ENCODE measurements at regions not wholly inside any gene's neighbourhood (a gene's known extent, or its start where the extent isn't known, plus 50 kb on each side); places are given as distances from the start of the nearest gene placed in this dataset.

DNA sequence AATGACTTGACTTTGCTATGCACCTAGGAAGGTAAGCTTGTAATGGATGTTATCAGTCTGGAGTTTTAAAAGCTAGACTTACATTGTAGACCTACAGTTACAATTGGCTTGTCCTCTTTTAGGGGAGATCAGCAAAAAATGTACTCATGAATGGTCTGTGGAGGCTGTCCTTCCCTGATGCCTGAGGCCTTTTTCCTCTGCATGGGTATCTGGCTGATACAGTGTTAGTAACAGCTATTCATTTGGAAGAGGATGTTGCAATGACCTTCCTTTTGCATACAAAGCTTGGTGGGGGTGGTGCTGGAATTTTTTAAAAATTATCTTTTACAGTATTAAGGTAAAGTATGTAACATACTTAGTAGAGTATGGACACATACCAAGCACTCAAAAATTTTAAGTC lies 525.5 kb downstream of the KIF2B start:
- Histone ChIP-seq H3K9me3 (ENCODE audit: low read length) (peaks cover 55% of the 10 kb centered on the region), H4K20me1 (ENCODE audit: insufficient read depth, low read length) (no peaks in the 10 kb centered on the region), H3K4me3 (replicated peaks in 1 of 3; ENCODE audit: insufficient read depth in 1 of 3, low read depth in 2 of 3, low read length in 3 of 3) (no peak overlapping the region), H2AFZ (ENCODE audit: low read length) (no peak overlapping the region), H3K79me2 (ENCODE audit: insufficient read depth, low read length) (no peaks in the 10 kb centered on the region), H3K9ac (ENCODE audit: insufficient read depth, low read depth, low read length) (no peak overlapping the region), H3K27ac (ENCODE audit: extremely low read length, insufficient read depth, low read length) (no peak overlapping the region), H3K4me2 (ENCODE audit: low read depth, low read length) (no peak overlapping the region), H3K4me1 (ENCODE audit: insufficient read depth, low read length) (no peaks in the 10 kb centered on the region), H3K36me3 (replicated peaks in 1 of 2; ENCODE audit: control insufficient read depth in 1 of 2, insufficient read depth in 2 of 2, low read length in 2 of 2) (no peaks in the 10 kb centered on the region), H3K27me3 (ENCODE audit: control insufficient read depth in 1 of 2, insufficient read depth in 2 of 2, low read length in 2 of 2) (no peaks in the 10 kb centered on the region)
- intact Hi-C loops (cut with micrococcal nuclease; ENCODE audit: unreplicated experiment) (no loop called here), in situ Hi-C loops (cut with HindIII; ENCODE audit: extremely low pct_ligation_motif_present, low pct_unique_long_range_greater_than_20kb) (no loop called here)
- TF ChIP-seq, protein P1, sequence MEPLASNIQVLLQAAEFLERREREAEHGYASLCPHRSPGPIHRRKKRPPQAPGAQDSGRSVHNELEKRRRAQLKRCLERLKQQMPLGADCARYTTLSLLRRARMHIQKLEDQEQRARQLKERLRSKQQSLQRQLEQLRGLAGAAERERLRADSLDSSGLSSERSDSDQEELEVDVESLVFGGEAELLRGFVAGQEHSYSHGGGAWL (CRISPR knock-in tag; IDR thresholded peaks at IDR 0.05) = no peak
- TF ChIP-seq MAFK (conservative IDR thresholded peaks at IDR 0.05 in 1 of 2, IDR thresholded peaks at IDR 0.05 in 1 of 2; ENCODE audit: low read length in 2 of 2) (no peak), ZNF343 (CRISPR knock-in tag; IDR thresholded peaks at IDR 0.05) (no peak), ESRRA (CRISPR knock-in tag; IDR thresholded peaks at IDR 0.05; ENCODE audit: low read depth) (no peak), ZNF792 (CRISPR knock-in tag; IDR thresholded peaks at IDR 0.05) (no peak), KDM4B (CRISPR knock-in tag; IDR thresholded peaks at IDR 0.05) (no peak), ZFP1 (CRISPR knock-in tag; IDR thresholded peaks at IDR 0.05) (no peak), GZF1 (CRISPR knock-in tag; IDR thresholded peaks at IDR 0.05) (no peak), PCBP1 (IDR thresholded peaks at IDR 0.05; ENCODE audit: borderline replicate concordance, low read depth, low read length) (no peak), MLLT10 (CRISPR knock-in tag; IDR thresholded peaks at IDR 0.05) (no peak), PAXIP1 (CRISPR knock-in tag; conservative IDR thresholded peaks at IDR 0.05) (no peak), ARID3A (IDR thresholded peaks at IDR 0.05; ENCODE audit: low read depth, low read length) (no peak), SIN3A (IDR thresholded peaks at IDR 0.05; ENCODE audit: borderline replicate concordance, low read depth, low read length) (no peak), RXRA (CRISPR knock-in tag; IDR thresholded peaks at IDR 0.05) (no peak), SPEN (CRISPR knock-in tag; IDR thresholded peaks at IDR 0.05; ENCODE audit: low read depth) (no peak)
- TF ChIP-seq, protein P2, sequence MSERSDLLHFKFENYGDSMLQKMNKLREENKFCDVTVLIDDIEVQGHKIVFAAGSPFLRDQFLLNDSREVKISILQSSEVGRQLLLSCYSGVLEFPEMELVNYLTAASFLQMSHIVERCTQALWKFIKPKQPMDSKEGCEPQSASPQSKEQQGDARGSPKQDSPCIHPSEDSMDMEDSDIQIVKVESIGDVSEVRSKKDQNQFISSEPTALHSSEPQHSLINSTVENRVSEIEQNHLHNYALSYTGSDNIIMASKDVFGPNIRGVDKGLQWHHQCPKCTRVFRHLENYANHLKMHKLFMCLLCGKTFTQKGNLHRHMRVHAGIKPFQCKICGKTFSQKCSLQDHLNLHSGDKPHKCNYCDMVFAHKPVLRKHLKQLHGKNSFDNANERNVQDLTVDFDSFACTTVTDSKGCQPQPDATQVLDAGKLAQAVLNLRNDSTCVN (CRISPR knock-in tag; IDR thresholded peaks at IDR 0.05; ENCODE audit: borderline replicate concordance) = no peak
- DNase-seq (ENCODE audit: low spot score) = no peak
- FAIRE-seq = no peak
- BruUV-seq (replicated peaks) = no TSS peak
- no peak for ATAC-seq
- POLR2A ChIA-PET = no interaction called here
- CTCF ChIA-PET (ENCODE audit: low intra/inter-chr PET ratio, low total read pairs) = no interaction called here
